Lower leg skin (tissue), 4 donors: ENCODE measurements at regions not wholly inside any gene's neighbourhood (a gene's known extent, or its start where the extent isn't known, plus 50 kb on each side); places are given as distances from the start of the nearest gene placed in this dataset.

ENCODE experiments used
- DNase-seq, 2 donors: peaks; one replicate each; pipeline ENCODE4 v3.0.0-alpha.2; 2019; ENCODE audit warnings: low spot score in 2 of 2
- H3K4me3 ChIP-seq: fragments of 200-600 bp; sonication (generic); 2 replicates; pipeline ENCODE4 v1.5.1; 2017; ENCODE audit warnings: mild to moderate bottlenecking, low read depth; ENCODE audit not compliant: poor library complexity, severe bottlenecking
- POLR2A ChIP-seq, 2 donors: fragments of 450-650 bp; IDR thresholded peaks; one replicate each; pipeline ENCODE4 v1.6.1; 2016 to 2017; ENCODE audit warnings: antibody characterized with exemption in 2 of 2, mild to moderate bottlenecking in 1 of 2, moderate library complexity in 1 of 2
- WGBS, 2 donors: methylation state at CpG; one replicate each; pipeline ENCODE4 v1.1.5; 2018; 5-methylcytosine and 5-hydroxymethylcytosine counted together
- intact Hi-C: fragments of 100-400 bp; cut with DNase I; formaldehyde crosslinking; loops from one replicate; pipeline ENCODE4 v1.15.0; 2023; ENCODE audit warnings: low total_unique reads
- TF ChIP-seq, protein P1 (sequence below), 3 donors: fragments of 450-650 bp; IDR thresholded peaks; one replicate each; pipeline ENCODE4 v1.5.1; 2016; ENCODE audit warnings: antibody characterized with exemption in 3 of 3, mild to moderate bottlenecking in 3 of 3, moderate library complexity in 2 of 3

DNA sequence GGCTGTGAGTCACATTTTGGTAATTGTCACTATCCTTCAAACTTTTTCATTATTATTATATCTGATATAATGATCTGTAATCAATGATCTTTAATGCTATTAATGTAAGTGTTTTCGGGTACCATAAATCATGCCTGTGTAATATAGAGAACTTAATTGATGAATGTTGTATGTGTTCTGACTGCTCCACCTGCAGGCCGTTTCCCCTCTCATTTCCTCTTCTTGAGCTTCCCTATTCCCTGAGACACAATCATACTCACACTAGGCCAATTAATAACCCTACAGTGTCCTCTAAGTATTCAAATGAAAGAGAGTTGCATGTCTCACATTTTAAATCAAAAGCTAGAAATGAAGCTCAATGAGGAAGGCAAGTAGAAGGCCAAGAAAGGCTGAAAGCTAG, 420.9 kb upstream of the SGCD start:
- 51 to 67% methylated on average over 2 of the region's 2 CpGs for WGBS, 2 donors
- no peak overlapping the region for H3K4me3 ChIP-seq
- no peak for TF ChIP-seq POLR2A (IDR thresholded peaks at IDR 0.05)
- TF ChIP-seq, protein P1, sequence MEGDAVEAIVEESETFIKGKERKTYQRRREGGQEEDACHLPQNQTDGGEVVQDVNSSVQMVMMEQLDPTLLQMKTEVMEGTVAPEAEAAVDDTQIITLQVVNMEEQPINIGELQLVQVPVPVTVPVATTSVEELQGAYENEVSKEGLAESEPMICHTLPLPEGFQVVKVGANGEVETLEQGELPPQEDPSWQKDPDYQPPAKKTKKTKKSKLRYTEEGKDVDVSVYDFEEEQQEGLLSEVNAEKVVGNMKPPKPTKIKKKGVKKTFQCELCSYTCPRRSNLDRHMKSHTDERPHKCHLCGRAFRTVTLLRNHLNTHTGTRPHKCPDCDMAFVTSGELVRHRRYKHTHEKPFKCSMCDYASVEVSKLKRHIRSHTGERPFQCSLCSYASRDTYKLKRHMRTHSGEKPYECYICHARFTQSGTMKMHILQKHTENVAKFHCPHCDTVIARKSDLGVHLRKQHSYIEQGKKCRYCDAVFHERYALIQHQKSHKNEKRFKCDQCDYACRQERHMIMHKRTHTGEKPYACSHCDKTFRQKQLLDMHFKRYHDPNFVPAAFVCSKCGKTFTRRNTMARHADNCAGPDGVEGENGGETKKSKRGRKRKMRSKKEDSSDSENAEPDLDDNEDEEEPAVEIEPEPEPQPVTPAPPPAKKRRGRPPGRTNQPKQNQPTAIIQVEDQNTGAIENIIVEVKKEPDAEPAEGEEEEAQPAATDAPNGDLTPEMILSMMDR (IDR thresholded peaks at IDR 0.05): no peak
- no peak for DNase-seq
- intact Hi-C loops: no loop called here

DNA sequence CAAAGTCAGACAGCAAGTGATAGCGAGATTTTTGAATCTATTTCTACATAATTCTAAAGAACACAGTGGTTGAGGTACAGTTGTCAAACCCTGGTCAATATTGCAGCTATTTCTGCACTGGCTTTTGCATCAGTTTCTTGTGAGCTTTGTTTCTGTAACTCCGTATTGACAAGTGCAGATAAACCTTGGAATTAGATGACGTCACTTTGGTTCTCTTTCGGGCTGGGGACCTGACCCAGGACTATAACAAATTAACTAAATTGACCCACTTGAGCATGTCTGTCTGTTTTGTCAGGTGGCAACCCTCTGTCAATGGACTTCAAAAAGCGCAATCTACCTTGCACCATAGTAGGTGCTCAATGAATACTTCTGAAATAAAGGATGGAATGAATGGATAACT, 418.4 kb upstream of the SGCD start:
- intact Hi-C loops: no loop called here
- H3K4me3 ChIP-seq: no peak overlapping the region
- TF ChIP-seq POLR2A (IDR thresholded peaks at IDR 0.05): no peak
- TF ChIP-seq, protein P1 (IDR thresholded peaks at IDR 0.05): no peak
- no peak for DNase-seq
- 89 to 92% methylated on average over 5 of the region's 5 CpGs for WGBS, 2 donors

DNA sequence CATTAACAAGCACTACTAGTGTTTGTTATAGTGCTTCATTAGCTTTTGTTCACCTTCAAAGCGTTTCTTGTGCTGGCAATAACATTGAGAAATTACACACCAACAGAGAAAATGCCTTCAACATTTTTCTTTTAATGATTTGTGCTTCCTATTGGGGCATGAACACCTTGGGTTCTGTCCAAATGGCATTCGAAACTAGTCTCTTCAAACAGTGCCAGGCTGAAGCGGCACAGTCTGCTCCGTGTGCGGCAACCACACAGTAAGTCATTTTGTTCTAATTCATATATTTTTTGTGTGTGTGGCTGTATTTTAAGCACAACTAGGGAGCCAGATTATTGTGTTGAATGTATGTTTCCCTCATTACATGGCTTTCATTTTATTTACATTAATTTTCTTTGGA, 414.7 kb upstream of the SGCD start:
- WGBS, 2 donors: 67 to 68% methylated on average over 5 of the region's 5 CpGs
- TF ChIP-seq, protein P1 (IDR thresholded peaks at IDR 0.05): no peak
- no peak for TF ChIP-seq POLR2A (IDR thresholded peaks at IDR 0.05)
- intact Hi-C loops: no loop called here
- no peak overlapping the region for H3K4me3 ChIP-seq
- DNase-seq: no peak

DNA sequence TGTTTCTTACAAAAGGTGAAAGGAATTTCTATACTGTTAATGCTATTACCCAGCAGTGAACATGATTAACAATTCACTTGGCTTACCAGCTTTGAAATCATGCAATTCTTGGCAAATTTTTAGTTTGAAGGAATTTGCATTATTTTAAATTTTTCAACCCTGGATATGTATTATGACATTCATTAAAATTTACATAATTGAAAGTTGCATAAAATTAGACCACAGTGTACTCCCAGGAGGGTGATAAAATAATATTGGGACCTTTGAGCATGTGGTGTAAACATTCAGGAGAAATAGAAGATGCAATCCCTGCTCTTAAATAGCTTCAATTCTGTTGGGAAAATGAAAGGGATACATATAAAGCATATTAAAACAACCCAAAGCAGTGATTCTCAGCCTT, 412.2 kb upstream of the SGCD start:
- TF ChIP-seq, protein P1 (IDR thresholded peaks at IDR 0.05): no peak
- TF ChIP-seq POLR2A (IDR thresholded peaks at IDR 0.05): no peak
- no peak for DNase-seq
- intact Hi-C loops: no loop called here
- H3K4me3 ChIP-seq: no peak overlapping the region

DNA sequence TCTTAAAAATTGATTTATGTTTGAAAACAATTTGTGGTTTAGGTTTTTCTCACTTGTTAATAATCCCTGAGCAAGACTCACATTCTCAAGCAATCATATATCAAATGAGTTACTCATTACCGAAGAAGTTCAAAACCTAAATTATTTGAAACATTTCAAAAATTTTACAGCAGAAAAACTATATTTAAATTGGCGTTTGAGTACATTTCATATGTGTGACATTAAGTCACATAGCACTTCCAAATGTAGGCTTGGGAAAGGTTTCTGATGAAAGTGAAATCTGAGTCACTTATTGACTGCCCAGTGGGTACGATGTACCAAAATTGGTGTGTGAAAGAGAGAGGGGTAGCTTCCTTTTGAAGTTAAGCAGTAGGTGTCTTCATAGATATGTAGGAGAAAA, 411.4 kb upstream of the SGCD start:
- WGBS, 2 donors: 56 to 66% methylated on average over 3 of the region's 3 CpGs
- DNase-seq: no peak
- H3K4me3 ChIP-seq: no peak overlapping the region
- intact Hi-C loops: no loop called here
- no peak for TF ChIP-seq POLR2A (IDR thresholded peaks at IDR 0.05)
- TF ChIP-seq, protein P1 (IDR thresholded peaks at IDR 0.05): no peak

DNA sequence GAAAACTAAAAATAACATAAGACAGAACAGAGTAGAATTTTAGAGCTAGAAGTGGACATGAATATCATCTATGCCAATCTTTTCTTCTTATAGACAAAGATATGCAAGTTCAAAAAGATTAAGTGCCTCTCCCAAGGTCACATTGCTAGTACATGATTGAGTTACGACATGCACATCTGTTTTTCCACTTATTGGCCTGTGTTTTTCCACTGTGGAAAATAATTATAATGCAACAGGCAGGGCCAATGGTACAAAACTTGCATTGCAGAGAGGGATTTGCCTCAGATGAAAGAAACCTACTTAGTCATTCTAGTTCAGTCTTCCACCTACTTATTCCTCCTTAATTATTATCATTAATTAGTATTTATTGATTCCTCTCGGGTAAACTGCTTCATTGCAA, 407.8 kb upstream of the SGCD start:
- WGBS, 2 donors: 34 to 43% methylated on average over 2 of the region's 2 CpGs
- intact Hi-C loops: no loop called here
- no peak for TF ChIP-seq POLR2A (IDR thresholded peaks at IDR 0.05)
- TF ChIP-seq, protein P1 (IDR thresholded peaks at IDR 0.05): no peak
- no peak overlapping the region for H3K4me3 ChIP-seq
- DNase-seq: no peak
